ENCODE measurements at regions not wholly inside any gene's neighbourhood (a gene's known extent, or its start where the extent isn't known, plus 50 kb on each side); places are given as distances from the start of the nearest gene placed in this dataset.

DNA sequence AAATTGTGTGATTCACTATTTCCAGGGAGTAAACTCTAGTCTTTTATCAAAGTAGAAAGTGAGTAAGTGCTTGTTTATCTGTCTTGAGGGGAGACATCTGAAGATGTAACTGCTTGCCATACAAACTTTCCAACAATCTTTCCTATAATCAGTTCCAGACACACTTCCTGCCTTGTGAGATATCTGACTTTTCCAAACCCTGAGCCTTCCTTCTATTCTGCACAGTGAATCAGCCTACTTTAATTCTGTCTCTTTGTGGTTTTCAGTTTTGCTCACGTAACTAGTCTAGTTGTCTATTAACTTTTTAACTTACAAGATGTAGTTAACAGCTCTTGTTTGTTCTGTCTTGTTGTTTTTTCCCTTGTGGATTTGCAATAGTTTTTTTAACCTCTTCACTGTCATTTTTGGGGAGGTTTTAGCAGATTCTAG, 947.8 kb downstream of the C4orf33 start:
- Mint-ChIP-seq H3K27ac (no peak overlapping the region), H3K4me3 (no peak overlapping the region)
- no peaks in the 10 kb centered on the region for H3K36me3 ChIP-seq (ENCODE audit: insufficient read depth, low read length)

DNA sequence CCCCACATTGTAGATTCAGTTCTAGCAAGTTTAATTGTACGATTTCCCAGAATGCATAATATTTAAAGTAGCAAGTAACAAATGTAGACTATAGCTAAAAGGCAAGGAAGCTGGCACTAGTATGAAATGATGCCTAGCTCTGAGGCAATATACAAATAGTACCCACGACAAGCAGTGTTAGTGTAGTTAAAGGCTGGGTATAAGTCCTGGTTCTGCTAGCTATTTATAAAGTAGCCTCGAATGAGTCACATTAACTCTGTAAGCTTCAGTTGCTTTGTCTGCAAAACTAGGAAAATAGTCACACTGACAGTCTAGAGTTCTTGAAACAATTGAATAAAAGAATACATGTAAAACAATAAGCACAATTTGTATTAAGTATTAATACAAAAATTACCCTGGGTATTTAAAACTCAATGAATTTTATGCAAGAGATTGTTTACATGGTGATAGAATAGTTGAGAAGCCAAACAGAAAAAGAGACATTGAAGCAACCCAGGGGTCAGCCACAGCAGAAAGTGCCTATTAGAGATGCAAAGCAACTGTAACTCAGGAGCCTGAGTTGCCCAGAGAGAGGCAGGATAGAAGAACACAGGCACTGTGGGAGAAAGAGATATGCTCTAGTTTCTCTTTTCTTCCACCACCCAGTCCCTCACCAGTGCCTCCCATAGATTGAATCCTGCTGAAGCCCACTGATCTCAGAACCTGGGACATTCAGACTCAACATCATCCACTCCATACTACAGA, 949.0 kb downstream of the C4orf33 start:
- Histone ChIP-seq H3K4me3 (ENCODE audit: low read length) (no peak overlapping the region), H3K27me3 (ENCODE audit: insufficient read depth, low read length, poor library complexity, severe bottlenecking) (no peaks in the 10 kb centered on the region), H3K36me3 (ENCODE audit: insufficient read depth, low read length) (no peaks in the 10 kb centered on the region), H3K4me1 (ENCODE audit: insufficient read depth, low read length) (no peaks in the 10 kb centered on the region), H3K27ac (ENCODE audit: low read depth, low read length) (no peak overlapping the region), H3K9me3 (ENCODE audit: low read length) (no peaks in the 10 kb centered on the region)
- Mint-ChIP-seq H3K36me3 (no peaks in the 10 kb centered on the region), H3K9me3 (peaks cover 0 to 12% (median 4%) of the 10 kb centered on the region in 5 donors), H3K27me3 (no peaks in the 10 kb centered on the region), H3K4me1 (no peaks in the 10 kb centered on the region), H3K27ac (no peak overlapping the region), H3K4me3 (no peak overlapping the region)
- ChIA-PET POLR2A (no interaction called here), CTCF (no interaction called here)
- no peak for DNase-seq

More for the DNA sequence above, 947.8 kb downstream of the C4orf33 start:
- no peak for DNase-seq
- H3K27me3 Mint-ChIP-seq = no peaks in the 10 kb centered on the region
- Histone ChIP-seq H3K27ac (ENCODE audit: low read depth, low read length) (no peak overlapping the region), H3K27me3 (ENCODE audit: insufficient read depth, low read length, poor library complexity, severe bottlenecking) (no peaks in the 10 kb centered on the region), H3K4me1 (ENCODE audit: insufficient read depth, low read length) (no peaks in the 10 kb centered on the region), H3K9me3 (ENCODE audit: low read length) (no peaks in the 10 kb centered on the region), H3K4me3 (ENCODE audit: low read length) (no peak overlapping the region)
- H3K4me1 Mint-ChIP-seq = no peaks in the 10 kb centered on the region
- ChIA-PET CTCF (no interaction called here), POLR2A (no interaction called here)
- peaks cover 0 to 16% (median 4%) of the 10 kb centered on the region in 5 donors for H3K9me3 Mint-ChIP-seq
- H3K36me3 Mint-ChIP-seq = no peaks in the 10 kb centered on the region

DNA sequence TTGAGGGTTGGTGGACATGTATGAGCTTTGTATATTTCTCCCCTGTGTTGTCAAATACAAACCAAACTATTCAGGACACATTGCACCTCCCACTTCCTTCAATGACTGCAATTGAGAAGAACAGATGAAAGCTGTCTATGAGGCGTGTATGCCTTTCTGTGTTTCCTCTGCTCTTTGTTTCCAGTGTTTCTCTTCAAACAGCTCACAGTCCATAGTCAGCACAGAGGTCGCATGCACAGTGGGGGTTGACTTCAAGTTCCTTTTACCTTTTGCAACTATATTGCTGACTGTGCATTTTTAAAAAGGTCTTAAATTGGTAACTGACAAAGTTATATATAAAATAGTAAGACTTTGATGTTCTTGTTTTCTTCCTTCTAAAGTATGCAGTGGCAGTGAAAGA, 957.8 kb downstream of the C4orf33 start:
- Mint-ChIP-seq H3K27ac (no peak overlapping the region), H3K4me1 (no peaks in the 10 kb centered on the region), H3K9me3 (peaks cover 0 to 16% (median 12%) of the 10 kb centered on the region in 5 donors), H3K36me3 (no peaks in the 10 kb centered on the region), H3K4me3 (no peak overlapping the region), H3K27me3 (no peaks in the 10 kb centered on the region)
- no peaks in the 10 kb centered on the region for H3K9me3 ChIP-seq (ENCODE audit: low read length)
- H3K27ac ChIP-seq (ENCODE audit: low read depth, low read length) = no peak overlapping the region
- POLR2A ChIA-PET = no interaction called here
- no peaks in the 10 kb centered on the region for H3K36me3 ChIP-seq (ENCODE audit: insufficient read depth, low read length)
- CTCF ChIA-PET = no interaction called here
- no peak for DNase-seq
- no peaks in the 10 kb centered on the region for H3K4me1 ChIP-seq (ENCODE audit: insufficient read depth, low read length)
- no peak overlapping the region for H3K4me3 ChIP-seq (ENCODE audit: low read length)
- H3K27me3 ChIP-seq (ENCODE audit: insufficient read depth, low read length, poor library complexity, severe bottlenecking) = no peaks in the 10 kb centered on the region

DNA sequence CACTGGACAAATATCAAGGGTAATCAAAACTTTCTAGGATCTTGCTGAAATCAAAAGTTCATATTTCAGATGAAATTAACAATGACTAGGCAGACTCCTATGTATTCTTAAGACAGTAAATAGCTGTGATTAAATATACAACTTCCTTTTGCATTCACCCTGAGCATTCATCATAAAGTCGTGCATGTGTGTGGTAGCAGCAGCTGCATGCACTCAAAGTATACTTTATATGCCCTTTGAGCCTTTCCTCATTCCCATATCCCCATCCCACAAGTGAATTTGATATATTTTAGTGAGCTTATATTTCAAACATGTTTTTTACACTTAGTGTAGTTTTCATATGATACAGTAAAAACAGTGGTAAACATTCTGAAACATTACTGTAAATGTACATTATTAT, 959.0 kb downstream of the C4orf33 start:
- CTCF ChIA-PET = no interaction called here

DNA sequence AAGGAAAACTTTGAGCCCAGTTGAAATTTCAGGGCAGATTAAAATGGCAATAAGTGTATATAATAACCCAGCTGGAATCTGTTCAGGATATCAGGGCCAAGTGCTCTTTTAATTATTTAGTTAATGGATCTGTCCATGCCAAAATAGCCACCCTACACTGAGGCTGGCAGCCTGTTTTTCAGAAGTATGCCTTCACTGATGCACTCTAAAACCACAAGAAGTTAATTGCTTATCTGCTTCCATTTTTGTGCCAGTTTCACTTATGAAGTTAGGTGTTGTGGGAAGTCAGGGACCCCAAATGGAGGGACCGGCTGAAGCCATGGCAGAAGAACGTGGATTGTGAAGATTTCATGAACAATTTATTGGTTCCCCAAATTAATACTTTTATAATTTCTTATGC, 960.3 kb downstream of the C4orf33 start:
- H3K27me3 Mint-ChIP-seq = no peaks in the 10 kb centered on the region
- H3K27ac Mint-ChIP-seq = no peak overlapping the region
- no peaks in the 10 kb centered on the region for H3K9me3 ChIP-seq (ENCODE audit: low read length)
- ChIA-PET CTCF (no interaction called here), POLR2A (no interaction called here)
- DNase-seq = no peak
- peaks cover 0 to 16% (median 10%) of the 10 kb centered on the region in 5 donors for H3K9me3 Mint-ChIP-seq
- no peak overlapping the region for H3K4me3 Mint-ChIP-seq
- H3K36me3 ChIP-seq (ENCODE audit: insufficient read depth, low read length) = no peaks in the 10 kb centered on the region
- no peaks in the 10 kb centered on the region for H3K4me1 Mint-ChIP-seq
- H3K4me3 ChIP-seq (ENCODE audit: low read length) = no peak overlapping the region
- no peaks in the 10 kb centered on the region for H3K27me3 ChIP-seq (ENCODE audit: insufficient read depth, low read length, poor library complexity, severe bottlenecking)
- no peaks in the 10 kb centered on the region for H3K36me3 Mint-ChIP-seq
- H3K27ac ChIP-seq (ENCODE audit: low read depth, low read length) = no peak overlapping the region
- H3K4me1 ChIP-seq (ENCODE audit: insufficient read depth, low read length) = no peaks in the 10 kb centered on the region

More for the DNA sequence above, 959.0 kb downstream of the C4orf33 start:
- no peak for DNase-seq
- Mint-ChIP-seq H3K36me3 (no peaks in the 10 kb centered on the region), H3K27me3 (no peaks in the 10 kb centered on the region), H3K9me3 (peaks cover 0 to 16% (median 11%) of the 10 kb centered on the region in 5 donors), H3K4me3 (no peak overlapping the region), H3K27ac (no peak overlapping the region), H3K4me1 (no peaks in the 10 kb centered on the region)
- POLR2A ChIA-PET = no interaction called here
- Histone ChIP-seq H3K9me3 (ENCODE audit: low read length) (no peaks in the 10 kb centered on the region), H3K27me3 (ENCODE audit: insufficient read depth, low read length, poor library complexity, severe bottlenecking) (no peaks in the 10 kb centered on the region), H3K27ac (ENCODE audit: low read depth, low read length) (no peak overlapping the region), H3K4me1 (ENCODE audit: insufficient read depth, low read length) (no peaks in the 10 kb centered on the region), H3K36me3 (ENCODE audit: insufficient read depth, low read length) (no peaks in the 10 kb centered on the region), H3K4me3 (ENCODE audit: low read length) (no peak overlapping the region)

DNA sequence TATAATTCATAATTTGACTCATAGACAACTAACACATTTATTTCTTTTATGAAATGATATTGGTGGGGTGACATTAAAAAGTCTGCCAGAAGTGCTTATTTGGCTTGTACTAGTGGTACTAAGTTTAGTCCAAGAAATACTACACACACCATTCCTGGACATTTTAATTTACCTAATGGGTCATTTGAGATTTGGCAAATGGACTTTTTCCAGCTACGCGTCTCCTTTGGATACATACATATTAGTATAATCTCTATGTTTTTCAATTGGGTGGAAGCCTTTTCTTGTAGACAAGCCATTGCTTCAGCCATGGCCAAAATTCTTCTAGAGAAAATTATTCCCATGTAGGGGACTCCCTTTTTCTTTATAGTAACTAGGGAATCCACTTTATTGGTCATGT, 968.5 kb downstream of the C4orf33 start:
- no peaks in the 10 kb centered on the region for H3K4me1 ChIP-seq (ENCODE audit: insufficient read depth, low read length)
- no peaks in the 10 kb centered on the region for H3K9me3 ChIP-seq (ENCODE audit: low read length)
- Mint-ChIP-seq H3K27ac (no peak overlapping the region), H3K4me1 (no peaks in the 10 kb centered on the region), H3K9me3 (peaks cover 0 to 19% (median 6%) of the 10 kb centered on the region in 5 donors), H3K4me3 (no peak overlapping the region), H3K36me3 (no peaks in the 10 kb centered on the region), H3K27me3 (no peaks in the 10 kb centered on the region)
- no peak overlapping the region for H3K4me3 ChIP-seq (ENCODE audit: low read length)
- H3K27ac ChIP-seq (ENCODE audit: low read depth, low read length) = no peak overlapping the region
- ChIA-PET CTCF (no interaction called here), POLR2A (no interaction called here)
- no peaks in the 10 kb centered on the region for H3K36me3 ChIP-seq (ENCODE audit: insufficient read depth, low read length)
- no peaks in the 10 kb centered on the region for H3K27me3 ChIP-seq (ENCODE audit: insufficient read depth, low read length, poor library complexity, severe bottlenecking)
- DNase-seq = no peak

DNA sequence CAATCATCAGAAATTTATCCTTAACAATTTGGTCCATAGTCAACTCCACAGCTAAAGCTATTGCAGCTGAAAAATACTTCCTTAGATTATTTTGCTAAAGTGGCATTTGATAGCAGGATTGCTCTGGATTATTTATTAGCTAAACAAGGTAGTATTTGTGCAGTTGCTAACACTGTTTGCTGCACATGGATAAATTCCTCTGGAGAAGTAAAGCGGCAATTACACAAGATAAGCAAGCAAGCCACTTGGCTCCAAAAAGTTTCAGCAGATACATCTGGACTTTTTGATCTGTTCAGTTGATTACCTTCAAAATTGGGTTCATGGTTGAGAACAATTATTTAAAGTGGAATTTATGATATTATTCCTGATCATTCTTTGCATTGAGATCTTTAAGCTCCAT, 971.5 kb downstream of the C4orf33 start:
- Histone ChIP-seq H3K9me3 (ENCODE audit: low read length) (no peaks in the 10 kb centered on the region), H3K36me3 (ENCODE audit: insufficient read depth, low read length) (no peaks in the 10 kb centered on the region), H3K27me3 (ENCODE audit: insufficient read depth, low read length, poor library complexity, severe bottlenecking) (no peaks in the 10 kb centered on the region), H3K27ac (ENCODE audit: low read depth, low read length) (no peak overlapping the region), H3K4me1 (ENCODE audit: insufficient read depth, low read length) (no peaks in the 10 kb centered on the region), H3K4me3 (ENCODE audit: low read length) (no peak overlapping the region)
- Mint-ChIP-seq H3K4me1 (no peaks in the 10 kb centered on the region), H3K4me3 (no peak overlapping the region), H3K36me3 (no peaks in the 10 kb centered on the region), H3K27me3 (no peaks in the 10 kb centered on the region), H3K9me3 (peaks cover 2 to 16% (median 6%) of the 10 kb centered on the region in 5 donors), H3K27ac (no peak overlapping the region)
- ChIA-PET CTCF (no interaction called here), POLR2A (no interaction called here)
- DNase-seq = no peak

DNA sequence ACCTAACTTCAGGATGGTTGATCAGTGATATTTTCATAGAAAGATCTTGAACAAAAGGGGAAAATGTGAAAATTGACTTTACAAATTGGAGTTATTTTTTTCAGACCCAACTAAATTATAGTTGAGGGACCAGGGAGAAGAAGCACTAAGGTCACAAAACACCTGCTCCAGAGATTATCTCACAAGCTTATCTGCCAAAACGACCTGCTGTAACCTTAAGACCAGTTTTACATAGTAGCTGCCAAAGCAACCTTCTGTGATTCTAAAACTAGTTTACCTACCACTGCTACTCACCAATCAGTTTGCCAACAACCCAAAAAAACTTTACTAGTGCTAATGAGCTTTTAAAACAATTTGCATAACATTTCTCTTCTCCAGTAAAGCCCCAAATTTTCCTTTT, 972.1 kb downstream of the C4orf33 start:
- ChIA-PET POLR2A (no interaction called here), CTCF (no interaction called here)
- no peaks in the 10 kb centered on the region for H3K4me1 Mint-ChIP-seq
- no peaks in the 10 kb centered on the region for H3K36me3 Mint-ChIP-seq
- peaks cover 2 to 16% (median 9%) of the 10 kb centered on the region in 5 donors for H3K9me3 Mint-ChIP-seq
- no peaks in the 10 kb centered on the region for H3K27me3 Mint-ChIP-seq
- Histone ChIP-seq H3K36me3 (ENCODE audit: insufficient read depth, low read length) (no peaks in the 10 kb centered on the region), H3K4me3 (ENCODE audit: low read length) (no peak overlapping the region), H3K27me3 (ENCODE audit: insufficient read depth, low read length, poor library complexity, severe bottlenecking) (no peaks in the 10 kb centered on the region), H3K9me3 (ENCODE audit: low read length) (no peaks in the 10 kb centered on the region), H3K4me1 (ENCODE audit: insufficient read depth, low read length) (no peaks in the 10 kb centered on the region), H3K27ac (ENCODE audit: low read depth, low read length) (no peak overlapping the region)
- no peak overlapping the region for H3K4me3 Mint-ChIP-seq
- no peak overlapping the region for H3K27ac Mint-ChIP-seq
- no peak for DNase-seq

Measured in CD8-positive, alpha-beta memory T cell (primary cell).